NCI-H526 treated with DMSO at 0.1 percent for 48 hours (cell line): ENCODE measurements at regions not wholly inside any gene's neighbourhood (a gene's known extent, or its start where the extent isn't known, plus 50 kb on each side); places are given as distances from the start of the nearest gene placed in this dataset.
"Not testable (repeated sequence)": the region's sequence is repeated elsewhere in the genome, so short reads cannot be mapped to it uniquely, and the experiment has no call there.

ENCODE experiments used
- DNase-seq: peaks from one replicate; lab custom pipeline; 2025; lab: John Stamatoyannopoulos, UW

DNA sequence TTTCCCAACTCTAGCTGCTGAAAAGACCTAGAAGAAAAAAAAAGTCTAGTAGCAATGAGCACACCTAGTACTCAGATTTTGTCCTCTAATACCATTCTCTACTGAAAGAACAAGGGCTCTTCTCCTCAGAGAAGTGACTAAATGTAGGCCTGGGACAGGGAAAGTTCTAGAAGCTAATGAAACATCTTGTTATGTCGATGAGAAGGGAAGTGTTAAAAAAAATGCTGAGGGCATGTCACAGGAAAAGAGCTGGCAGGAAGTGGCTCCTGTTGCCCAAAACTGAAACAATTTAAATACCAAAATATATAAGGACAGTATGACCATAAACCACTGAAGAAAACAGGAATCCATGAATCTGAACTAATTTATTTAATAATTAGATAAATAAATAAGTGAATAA lies 581.4 kb upstream of the TBL1XR1 start:
- DNase-seq: no peak

DNA sequence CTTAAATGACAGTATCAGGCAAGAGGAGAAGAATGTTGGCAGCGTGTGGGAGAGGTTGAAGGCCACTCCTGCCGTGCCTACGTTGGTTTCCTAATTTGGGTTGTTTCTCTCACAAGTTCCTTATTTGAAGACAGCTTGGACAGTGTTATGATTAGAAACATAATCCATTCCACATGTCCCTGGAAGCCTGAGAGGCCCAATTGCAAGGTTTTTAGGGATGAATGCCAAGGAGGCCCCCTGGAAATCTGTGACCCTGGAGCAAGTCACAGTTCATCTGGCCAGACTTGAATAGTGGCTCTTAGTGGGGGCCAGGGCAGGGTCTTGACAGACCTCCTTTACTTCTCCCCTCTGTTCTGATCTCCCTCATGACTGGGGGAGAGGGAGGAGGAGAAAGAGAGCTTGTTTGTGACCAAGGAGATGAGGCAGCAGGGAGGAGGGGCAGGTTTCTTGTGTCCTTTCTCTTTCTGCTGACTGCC lies 584.4 kb upstream of the TBL1XR1 start:
- no peak for DNase-seq

DNA sequence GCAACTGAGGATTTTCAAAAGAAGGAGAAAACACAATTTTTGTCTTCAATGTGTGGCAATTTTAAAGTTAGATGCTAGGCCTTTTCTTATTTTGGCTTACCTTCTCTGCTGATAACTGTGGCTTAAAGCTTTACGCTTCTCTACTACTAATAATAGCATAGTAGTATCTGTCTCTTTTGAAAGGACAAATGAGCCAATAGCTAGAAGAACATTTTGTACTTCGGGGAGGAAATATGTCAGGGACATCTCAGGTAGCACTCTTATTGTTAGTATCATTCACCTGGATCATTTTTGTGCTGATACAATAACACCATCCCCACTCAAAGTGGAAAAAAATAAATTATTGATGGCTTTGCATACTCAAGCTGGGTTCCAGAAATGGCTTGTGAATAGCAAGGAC lies 586.1 kb upstream of the TBL1XR1 start:
- no peak for DNase-seq

DNA sequence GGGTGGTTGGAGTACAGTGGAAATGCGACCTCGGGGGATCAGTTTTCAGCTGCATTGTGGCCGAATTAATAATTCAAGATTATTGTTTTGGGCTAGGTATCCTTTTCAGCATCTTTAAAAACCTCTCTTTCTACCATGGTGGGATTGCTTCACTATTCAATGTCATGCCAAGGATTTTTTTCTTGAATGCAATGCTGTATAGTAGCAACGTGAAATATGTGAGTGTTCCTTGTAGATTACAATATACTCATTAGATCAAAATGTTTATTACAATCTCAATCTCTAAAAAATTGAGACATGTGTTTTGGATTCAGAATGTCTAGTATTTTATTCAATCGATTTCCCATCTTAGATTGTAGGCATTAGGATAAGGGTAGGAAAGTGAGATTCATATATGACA lies 586.5 kb upstream of the TBL1XR1 start:
- no peak for DNase-seq

DNA sequence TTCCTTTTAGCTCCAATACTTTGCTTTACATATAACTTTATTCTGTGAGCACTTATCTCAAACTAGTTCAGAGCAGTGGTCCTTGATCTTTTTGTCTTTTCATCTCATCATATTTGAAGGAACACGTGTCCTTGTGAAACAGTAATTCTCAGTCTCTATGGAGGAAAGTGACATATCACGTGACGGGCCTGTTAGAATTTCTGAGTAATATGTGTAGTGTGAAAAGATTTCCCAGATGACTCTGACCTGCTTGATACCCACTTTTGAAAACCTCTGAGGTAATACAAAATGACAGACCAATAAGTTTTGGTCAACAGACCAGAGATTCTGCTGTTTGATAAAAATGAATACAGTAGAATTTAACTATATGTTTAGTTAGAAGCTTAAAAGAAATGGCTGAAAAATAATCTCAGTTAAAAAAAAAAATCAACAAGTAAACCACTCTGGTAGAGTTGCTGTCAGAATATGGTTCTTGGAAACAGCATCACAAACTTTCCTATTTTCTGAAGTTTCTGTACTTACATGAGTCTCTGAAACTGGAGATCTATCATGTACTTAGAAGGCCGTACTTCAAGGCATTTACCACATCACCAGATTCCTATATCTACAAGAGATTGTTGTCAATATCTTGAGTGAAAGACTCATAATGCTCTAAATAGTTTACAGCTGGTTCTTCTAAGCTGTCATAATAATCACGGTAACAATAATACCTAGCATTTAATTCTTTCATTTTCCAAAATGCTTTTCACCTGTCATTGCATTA lies 590.2 kb upstream of the TBL1XR1 start:
- no peak for DNase-seq

DNA sequence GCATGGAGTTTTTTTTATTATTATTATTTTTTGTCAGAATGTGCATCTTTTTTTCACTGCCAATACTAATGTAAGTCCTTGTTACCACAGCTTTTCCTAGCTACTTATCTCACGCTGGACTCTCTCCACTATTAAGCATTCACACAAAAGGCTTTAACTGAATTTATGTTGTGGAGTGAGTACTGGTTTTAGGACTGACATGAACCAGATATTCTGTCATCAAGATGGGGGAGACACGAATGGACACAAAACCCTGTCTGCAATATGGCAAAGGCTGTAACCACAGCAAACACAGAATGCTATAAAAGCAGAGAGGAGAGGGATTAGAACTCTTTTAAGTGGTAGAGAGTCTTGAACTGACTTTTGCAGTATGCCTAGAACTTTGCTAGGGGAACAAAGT lies 592.2 kb upstream of the TBL1XR1 start:
- DNase-seq: no peak

DNA sequence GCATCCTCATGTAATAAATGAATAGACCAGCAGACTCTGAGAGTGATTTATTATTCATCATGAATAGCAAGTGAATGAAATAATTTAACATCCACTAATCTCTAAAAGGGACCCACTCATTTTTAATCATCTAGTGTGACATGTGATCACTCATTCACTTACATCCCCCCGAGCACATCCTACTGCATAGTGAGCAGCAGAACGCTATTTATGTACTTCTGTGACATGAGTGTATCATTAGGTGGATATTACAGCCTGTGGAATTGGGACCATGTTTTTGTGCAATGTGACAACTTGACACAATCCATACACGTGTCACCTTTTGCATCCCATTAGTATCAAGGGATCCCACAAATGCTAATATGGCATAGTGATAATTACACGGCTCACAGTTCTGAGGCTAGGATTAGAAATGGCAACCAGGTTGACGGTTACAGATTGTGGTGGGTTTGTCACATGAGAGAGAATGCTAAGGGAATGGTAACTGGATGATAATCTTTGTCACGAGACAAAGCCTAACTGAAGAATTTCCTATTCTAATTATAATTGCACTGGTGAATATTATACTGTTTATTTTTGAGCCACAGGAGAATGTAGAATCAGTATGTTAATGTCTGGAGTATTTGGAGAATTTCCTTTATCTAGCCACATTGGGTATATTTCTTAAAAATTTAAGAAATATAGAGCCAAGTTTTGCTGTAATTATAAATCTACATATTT lies 595.2 kb upstream of the TBL1XR1 start:
- no peak for DNase-seq

DNA sequence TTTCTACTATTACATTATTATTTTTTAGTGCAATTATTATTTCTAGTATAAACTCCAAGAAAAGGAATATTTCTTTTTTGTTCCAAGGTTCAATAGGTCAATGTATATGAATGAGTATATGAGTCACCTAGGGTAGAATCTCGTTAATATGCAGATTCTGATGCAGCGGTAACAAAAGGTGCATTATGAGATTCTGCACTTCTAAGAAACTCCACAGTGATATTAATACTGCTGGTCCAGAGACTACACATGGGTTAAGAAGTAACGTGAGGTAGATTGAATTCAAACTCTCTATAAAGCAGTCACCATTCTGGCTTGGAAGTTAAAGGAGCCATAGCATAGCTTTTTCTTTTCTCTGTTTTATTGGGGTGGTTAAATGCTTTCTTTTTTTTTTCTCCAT lies 596.2 kb upstream of the TBL1XR1 start:
- DNase-seq: no peak

DNA sequence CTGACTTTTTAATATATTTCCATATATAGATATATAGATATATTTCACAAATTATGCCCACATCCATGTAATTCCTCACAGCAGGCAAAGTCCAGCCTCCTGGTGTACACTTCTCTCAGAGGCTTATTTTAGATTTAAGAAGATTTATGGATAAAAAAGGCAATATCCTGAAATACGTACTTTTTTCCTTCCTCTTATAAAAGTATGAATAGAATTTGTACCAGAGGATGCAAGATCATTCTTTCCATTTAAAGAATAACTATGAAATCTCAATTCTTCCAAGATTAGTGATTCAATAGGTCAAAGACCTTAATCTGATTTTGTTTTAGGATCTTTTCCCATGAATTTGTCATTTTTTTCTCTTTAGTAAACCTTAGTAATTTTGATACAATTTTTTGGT lies 597.9 kb upstream of the TBL1XR1 start:
- no peak for DNase-seq

DNA sequence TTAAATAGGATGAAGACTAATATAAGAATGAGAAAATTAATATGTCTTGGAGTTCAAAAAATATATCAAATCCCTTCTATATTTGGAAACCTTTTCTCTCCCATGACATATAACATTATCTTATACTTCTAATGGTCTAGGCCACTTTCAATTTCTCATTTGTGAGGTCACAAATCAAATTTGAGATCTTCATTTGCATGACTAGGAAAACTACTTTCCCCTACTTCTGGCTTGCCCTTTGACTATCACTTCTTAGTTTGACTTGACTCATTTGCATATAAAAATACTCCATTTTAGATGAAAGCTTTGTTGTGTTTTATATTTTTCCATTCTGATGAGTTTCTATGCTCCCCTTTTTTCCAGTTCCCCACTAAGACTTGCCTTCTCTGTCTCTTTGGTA lies 598.6 kb upstream of the TBL1XR1 start:
- DNase-seq: no peak

DNA sequence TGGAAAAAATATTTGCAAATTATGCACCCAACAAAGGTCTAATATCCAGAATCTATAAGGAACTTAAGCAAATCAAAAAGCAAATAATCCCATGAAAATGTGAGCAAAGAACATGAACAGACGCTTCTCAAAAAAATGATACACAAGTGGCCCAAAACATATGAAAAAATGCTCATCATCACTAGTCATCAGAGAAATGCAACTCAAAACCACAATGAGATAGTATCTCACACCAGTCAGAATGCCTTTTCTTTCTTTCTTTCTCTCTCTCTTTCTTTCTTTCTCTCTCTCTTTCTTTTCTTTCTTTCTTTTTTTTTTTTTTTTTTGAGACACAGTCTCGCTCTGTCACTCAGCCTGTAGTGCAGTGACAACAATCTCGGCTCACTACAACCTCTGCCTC lies 602.9 kb upstream of the TBL1XR1 start:
- DNase-seq: not testable (repeated sequence)

DNA sequence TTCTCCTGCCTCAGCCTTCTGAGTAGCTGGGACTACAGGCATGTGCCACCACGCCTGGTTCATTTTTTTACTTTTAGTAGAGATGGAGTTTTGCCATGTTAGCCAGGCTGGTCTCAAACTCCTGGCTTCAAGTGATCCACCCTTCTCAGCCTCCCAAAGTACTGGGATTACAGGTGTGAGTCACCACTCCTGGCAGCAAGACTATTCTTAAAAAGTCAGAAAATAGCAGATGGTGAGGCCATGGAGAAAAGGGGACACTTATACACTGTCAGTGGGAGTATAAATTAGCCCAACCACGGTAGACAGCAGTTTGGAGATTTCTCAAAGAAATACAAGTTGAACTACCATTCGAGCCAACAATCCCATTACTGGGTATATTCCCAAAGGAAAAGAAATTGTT lies 603.3 kb upstream of the TBL1XR1 start:
- no peak for DNase-seq

DNA sequence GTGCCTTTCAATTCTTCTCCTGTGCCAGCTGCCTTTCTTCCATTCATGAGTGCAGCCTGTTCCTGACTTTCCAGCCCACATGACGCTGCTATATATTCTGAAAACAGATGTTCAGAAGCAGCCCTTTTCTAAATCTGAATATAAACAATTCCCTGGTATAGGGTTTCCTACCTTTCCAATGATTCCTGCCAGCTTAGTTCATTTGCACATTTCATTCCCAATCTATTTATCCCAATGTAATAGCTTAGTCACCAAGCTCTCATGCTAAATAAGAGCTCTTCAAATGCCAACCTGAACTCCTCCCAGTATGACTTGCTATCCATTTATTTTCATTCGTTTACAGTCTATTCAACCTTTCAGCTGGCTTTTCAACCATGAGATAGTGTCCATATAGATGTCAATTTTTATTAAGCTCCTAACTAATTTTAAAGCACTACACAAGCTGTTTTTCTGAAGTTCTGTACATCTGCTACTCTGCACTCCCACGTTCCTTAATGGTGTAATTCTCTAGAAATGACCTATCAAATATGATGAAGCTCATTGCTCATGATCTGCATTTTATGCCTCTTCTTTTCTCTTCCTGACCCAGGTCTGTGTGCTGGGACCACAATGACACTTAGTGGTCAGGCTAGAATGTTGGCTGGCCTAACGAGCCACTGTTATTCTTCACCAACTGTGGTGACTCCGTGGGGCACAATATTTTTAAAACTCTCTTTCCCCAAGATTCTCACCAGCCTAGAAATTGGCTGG lies 605.0 kb upstream of the TBL1XR1 start:
- DNase-seq: no peak

DNA sequence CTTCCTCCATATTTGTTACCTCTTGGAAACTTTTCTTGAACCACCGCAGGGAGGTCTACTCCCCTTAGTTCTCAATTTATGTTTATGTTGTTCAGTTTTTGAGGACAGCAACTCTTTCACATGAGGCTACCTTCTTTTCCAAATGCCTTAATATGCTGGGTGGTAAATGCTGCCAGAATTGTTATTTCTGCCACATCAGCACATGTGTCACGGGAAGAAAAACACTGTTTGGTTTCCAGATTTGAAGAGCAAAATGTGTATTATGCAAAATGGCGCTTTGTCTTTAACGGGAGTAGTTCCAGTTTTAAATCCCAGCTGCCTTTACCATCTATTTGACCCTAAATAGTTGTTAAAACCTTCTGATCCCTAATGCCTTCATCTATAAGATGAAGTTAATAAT lies 606.2 kb upstream of the TBL1XR1 start:
- DNase-seq: no peak

DNA sequence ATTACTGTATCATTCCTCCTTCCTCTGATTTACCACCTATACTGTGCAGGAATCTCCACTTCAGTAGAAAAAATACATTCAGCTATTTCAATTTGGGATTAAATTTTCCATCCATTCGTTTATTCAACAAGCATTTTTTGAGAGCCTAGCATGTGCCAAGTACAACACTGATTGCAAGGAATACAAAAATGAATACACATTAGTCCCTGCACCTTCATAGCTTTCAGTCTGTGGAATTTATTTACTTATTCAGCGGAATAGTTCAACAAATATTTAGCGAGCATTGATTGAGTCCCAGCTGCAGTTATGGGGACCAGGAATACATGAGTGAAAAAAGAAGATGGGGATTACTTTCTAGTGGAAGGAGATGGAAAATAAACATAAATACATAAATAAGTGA lies 606.8 kb upstream of the TBL1XR1 start:
- DNase-seq: no peak

DNA sequence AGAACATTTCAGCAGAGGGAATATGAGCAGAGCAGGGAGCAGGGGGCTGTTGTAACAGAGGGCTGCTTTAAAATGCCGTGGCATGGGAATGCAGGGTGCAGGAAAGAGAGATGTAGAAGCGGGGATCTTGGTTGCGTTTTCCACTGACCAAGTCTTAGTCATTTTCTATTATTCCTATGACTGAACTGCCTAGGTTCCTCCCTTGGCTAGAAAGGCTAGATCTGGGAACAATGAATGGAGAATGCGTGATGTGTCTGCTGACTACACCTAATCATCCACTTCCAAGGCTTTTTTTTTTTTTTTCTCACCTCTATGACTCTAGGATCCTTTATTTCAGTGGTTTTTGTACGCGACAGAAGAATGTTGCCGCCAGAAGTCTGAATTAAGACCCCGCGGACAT lies 607.4 kb upstream of the TBL1XR1 start:
- DNase-seq: no peak

DNA sequence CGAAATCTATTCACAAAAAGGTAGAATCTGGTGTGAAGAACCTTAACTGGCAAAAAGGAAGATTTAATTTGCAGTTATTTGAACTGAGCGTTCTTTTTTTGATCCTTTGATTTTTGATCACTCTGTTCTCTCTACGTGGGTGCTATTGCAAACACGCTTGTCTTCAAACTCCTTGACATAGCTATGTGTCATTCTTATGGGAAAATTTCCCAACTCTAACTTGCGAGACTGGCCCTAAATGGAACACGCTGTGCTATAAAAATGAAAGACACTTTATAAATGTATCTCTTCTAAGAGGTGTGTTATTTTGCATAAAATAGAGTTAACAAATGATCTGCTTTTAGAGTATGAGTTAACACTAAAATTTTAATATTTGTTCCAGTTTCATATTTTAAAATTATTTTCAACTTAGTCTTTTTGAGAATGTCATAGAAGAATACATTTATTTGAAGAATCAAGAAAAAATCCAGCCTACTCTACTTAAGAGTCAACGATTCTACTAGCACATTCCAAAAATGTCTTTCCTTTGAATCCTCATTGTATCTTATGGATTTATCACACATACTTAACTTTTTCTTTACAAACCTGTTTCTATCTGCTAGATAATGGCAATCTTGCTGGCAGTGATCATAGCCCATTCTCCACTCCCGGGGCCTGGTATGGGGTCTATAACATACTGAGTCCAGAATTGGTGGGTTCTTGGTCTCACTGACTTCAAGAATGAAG lies 610.0 kb upstream of the TBL1XR1 start:
- no peak for DNase-seq

DNA sequence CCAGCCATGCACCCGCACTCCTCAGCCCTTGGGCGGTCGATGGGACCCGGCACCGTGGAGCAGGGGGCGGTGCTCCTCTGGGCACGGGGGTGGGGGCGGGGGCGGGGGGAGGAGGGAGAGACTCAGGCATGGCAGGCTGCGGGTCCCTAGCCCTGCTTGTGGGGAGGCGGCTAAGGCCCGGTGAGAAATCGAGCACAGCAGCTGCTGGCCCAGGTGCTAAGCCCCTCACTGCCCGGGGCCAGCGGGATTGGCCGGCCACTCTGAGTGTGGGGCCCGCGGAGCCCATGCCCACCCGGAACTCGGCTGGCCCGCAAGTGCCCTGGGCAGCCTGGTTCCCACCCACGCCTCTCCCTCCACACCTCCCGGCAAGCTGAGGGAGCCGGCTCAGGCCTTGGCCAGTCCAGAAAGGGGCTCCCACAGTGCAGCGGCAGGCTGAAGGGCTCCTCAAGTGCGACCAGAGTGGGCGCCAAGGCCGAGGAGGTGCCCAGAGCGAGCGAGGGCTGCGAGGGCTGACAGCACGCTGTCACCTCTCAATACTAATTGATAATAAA lies 611.7 kb upstream of the TBL1XR1 start:
- DNase-seq: not testable (repeated sequence)

DNA sequence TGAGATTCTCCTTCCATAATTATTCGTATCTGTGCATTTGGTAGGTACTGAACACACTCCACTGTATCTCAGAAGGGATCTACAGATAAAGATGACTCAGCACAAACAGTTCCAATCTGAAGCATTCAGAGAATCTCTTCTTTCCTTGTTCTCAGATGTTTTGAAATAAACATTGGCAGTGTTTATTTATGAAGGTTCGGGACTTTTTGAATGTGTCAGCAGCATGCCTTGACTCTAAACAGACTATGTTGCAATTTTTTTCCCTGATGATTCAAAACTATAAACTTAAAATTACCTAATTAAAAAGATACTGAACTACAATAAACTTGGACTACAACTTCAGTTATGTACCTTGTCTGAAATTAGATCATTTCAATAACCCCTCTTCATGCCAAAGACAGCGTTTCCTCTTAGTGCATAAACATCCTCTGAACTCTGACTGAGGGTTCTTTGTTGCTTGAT lies 612.9 kb upstream of the TBL1XR1 start:
- no peak for DNase-seq

DNA sequence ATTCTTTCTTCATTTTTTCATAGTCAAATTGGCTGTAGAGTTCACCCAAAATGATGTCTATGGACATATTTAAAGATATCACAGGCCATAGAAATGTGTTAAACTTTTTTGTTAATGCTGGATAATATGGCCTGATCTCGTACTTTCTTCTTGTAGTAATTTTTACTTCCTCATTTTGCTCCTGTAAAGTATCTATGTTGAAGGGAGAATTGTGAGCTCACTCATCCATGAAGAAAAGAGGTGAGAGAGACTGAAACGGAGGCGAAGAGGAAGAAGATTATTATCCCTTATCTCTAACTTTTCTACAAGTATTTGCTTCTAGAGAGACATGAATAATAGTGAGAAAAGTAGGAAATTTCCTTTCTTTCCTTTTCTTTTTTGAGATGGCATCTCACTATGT lies 613.8 kb upstream of the TBL1XR1 start:
- no peak for DNase-seq

DNA sequence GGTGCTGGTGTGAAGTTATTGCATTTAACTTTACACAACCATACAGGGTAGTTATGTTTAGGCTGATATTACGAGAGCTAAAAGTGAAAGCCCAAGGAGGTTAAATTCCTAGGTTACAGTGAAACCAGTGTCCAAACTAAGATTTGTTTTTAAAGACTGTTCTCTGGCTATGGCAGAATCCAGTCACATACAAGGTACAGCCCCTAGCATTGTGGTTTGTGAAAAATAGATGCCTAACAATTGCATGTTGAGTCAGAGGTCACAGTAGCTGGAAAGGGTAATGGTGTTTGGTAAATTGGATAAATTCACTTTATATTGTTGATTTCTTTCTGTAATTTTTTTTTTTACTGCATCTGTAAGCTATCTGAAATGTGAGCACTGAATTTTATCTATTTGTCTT lies 614.6 kb upstream of the TBL1XR1 start:
- no peak for DNase-seq

DNA sequence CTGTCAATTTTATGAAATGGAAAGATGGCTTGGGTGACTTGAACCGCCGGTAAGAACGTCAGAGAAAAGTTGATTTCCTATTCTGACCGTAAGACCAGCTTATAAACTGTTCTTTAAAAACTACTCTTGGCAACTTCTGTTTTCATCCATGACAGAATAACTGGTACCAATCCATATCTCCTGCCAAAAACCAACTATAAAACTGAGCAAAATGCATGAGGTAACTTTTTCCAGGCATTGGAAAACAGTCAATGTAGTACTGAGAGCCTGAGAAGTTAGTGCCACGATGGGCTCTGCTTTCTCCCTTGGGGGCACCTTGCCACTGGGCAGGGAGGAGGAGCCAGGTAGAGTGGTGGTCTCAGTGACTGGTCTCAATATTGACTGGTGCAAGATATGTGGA lies 615.2 kb upstream of the TBL1XR1 start:
- no peak for DNase-seq
